Right lobe of liver (tissue), 4 donors: ENCODE measurements at regions not wholly inside any gene's neighbourhood (a gene's known extent, or its start where the extent isn't known, plus 50 kb on each side); places are given as distances from the start of the nearest gene placed in this dataset.
"Not testable (repeated sequence)": the region's sequence is repeated elsewhere in the genome, so short reads cannot be mapped to it uniquely, and the experiment has no call there.

ENCODE experiments used
- POLR2A ChIP-seq: fragments of 450-650 bp; IDR thresholded peaks from one replicate; pipeline ENCODE4 v1.6.1; 2017; ENCODE audit warnings: antibody characterized with exemption, mild to moderate bottlenecking
- TF ChIP-seq, protein P1 (sequence below), 4 donors: fragments of 200-600 bp in 3 of 4; fragments of 450-650 bp in 1 of 4; IDR thresholded peaks; one replicate each; pipeline versions ENCODE4 v1.5.1 to v1.8.0; 2016 to 2022; ENCODE audit warnings: antibody characterized with exemption in 4 of 4, mild to moderate bottlenecking in 2 of 4
- donor health status: DM: no; HTN: no; CAD: no.
- donor health status: DM: no; HTN: no; CAD: no.
- donor health status: DM: no; HTN: yes; CAD: no.

DNA sequence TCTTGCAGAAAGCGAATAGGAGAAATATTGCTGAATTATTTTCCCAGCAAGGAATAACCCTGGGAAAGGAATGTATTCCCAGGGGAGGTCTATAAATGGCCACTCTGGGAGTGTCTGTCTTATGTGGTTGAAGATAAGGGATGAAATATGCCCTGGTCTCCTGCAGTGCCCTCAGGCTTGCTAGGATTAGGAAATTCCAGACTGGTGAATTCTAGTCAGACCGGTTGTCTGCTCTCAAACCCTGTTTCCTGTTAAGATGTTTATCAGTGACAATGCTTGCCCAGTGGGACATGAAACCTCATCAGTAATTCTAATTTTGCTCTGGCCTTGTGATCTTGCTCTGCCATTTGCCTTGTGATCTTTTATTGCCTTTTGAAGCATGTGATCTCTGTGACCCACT, 148.2 kb upstream of the CHODL start:
- TF ChIP-seq, protein P1, sequence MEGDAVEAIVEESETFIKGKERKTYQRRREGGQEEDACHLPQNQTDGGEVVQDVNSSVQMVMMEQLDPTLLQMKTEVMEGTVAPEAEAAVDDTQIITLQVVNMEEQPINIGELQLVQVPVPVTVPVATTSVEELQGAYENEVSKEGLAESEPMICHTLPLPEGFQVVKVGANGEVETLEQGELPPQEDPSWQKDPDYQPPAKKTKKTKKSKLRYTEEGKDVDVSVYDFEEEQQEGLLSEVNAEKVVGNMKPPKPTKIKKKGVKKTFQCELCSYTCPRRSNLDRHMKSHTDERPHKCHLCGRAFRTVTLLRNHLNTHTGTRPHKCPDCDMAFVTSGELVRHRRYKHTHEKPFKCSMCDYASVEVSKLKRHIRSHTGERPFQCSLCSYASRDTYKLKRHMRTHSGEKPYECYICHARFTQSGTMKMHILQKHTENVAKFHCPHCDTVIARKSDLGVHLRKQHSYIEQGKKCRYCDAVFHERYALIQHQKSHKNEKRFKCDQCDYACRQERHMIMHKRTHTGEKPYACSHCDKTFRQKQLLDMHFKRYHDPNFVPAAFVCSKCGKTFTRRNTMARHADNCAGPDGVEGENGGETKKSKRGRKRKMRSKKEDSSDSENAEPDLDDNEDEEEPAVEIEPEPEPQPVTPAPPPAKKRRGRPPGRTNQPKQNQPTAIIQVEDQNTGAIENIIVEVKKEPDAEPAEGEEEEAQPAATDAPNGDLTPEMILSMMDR (IDR thresholded peaks at IDR 0.05) = not testable (repeated sequence)
- TF ChIP-seq POLR2A = not testable (repeated sequence)
